A549 (cell line): ENCODE measurements at regions not wholly inside any gene's neighbourhood (a gene's known extent, or its start where the extent isn't known, plus 50 kb on each side); places are given as distances from the start of the nearest gene placed in this dataset.

Experiments
- CEBPB ChIP-seq, 2 experiments: fragments of >200 bp in 1 of 2; sonication (Bioruptor Twin) in 1 of 2; formaldehyde crosslinking in 1 of 2; IDR thresholded peaks; 2 replicates each; pipeline ENCODE4 v1.6.1; 2012 to 2016
- CTCF ChIP-seq: fragments of >200 bp; sonication (Bioruptor Twin); formaldehyde crosslinking; IDR thresholded peaks from 3 replicates; pipeline ENCODE4 v1.5.1; 2016
- FOSL2 ChIP-seq, 2 experiments: fragments of 450-650 bp in 1 of 2; fragments of >200 bp in 1 of 2; sonication (Bioruptor Twin) in 1 of 2; formaldehyde crosslinking; IDR thresholded peaks; 2 replicates each; pipeline versions ENCODE4 v1.5.0 to v1.6.1; 2016 to 2020; ENCODE audit warnings: mild to moderate bottlenecking in 1 of 2, moderate library complexity in 1 of 2
- KDM1A ChIP-seq: fragments of 200-600 bp; sonication (generic); IDR thresholded peaks from 2 replicates; pipeline ENCODE4 v1.6.1; 2016; ENCODE audit warnings: low read depth, mild to moderate bottlenecking
- MAX ChIP-seq: IDR thresholded peaks from 2 replicates; pipeline ENCODE4 v1.6.1; 2012
- POLR2AphosphoS2 ChIP-seq: conservative IDR thresholded peaks from 2 replicates; pipeline ENCODE4 v1.6.1; 2012; ENCODE audit warnings: low read length, improper control_type of control experiment, inconsistent platforms
- SMC3 ChIP-seq: fragments of >200 bp; sonication (Bioruptor Twin); formaldehyde crosslinking; IDR thresholded peaks from 3 replicates; pipeline ENCODE4 v1.6.1; 2018; ENCODE audit warnings: inconsistent platforms
- SREBF2 ChIP-seq: fragments of 450-650 bp; IDR thresholded peaks from 2 replicates; pipeline ENCODE4 v1.6.1; 2014; ENCODE audit warnings: mild to moderate bottlenecking, moderate library complexity
- TF ChIP-seq, protein P1 (sequence below): IDR thresholded peaks from 2 replicates; pipeline ENCODE4 v1.6.1; 2012; ENCODE audit warnings: low read depth, borderline replicate concordance
- TF ChIP-seq, protein P2 (sequence below): fragments of 250-450 bp; sonication (Bioruptor Pico); IDR thresholded peaks from 2 replicates; pipeline ENCODE4 v1.5.0; 2020; ENCODE audit warnings: low read depth, mild to moderate bottlenecking, moderate library complexity

- TF ChIP-seq MAX: no peak
- TF ChIP-seq CTCF: no peak
- TF ChIP-seq SMC3: no peak
- no peak for TF ChIP-seq KDM1A
- TF ChIP-seq, protein P1, sequence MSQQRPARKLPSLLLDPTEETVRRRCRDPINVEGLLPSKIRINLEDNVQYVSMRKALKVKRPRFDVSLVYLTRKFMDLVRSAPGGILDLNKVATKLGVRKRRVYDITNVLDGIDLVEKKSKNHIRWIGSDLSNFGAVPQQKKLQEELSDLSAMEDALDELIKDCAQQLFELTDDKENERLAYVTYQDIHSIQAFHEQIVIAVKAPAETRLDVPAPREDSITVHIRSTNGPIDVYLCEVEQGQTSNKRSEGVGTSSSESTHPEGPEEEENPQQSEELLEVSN: no peak
- TF ChIP-seq, protein P2, sequence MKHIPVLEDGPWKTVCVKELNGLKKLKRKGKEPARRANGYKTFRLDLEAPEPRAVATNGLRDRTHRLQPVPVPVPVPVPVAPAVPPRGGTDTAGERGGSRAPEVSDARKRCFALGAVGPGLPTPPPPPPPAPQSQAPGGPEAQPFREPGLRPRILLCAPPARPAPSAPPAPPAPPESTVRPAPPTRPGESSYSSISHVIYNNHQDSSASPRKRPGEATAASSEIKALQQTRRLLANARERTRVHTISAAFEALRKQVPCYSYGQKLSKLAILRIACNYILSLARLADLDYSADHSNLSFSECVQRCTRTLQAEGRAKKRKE (CRISPR knock-in tag): no peak
- no peak for TF ChIP-seq CEBPB (IDR thresholded peaks at IDR 0.05)
- no peak for TF ChIP-seq FOSL2 (IDR thresholded peaks at IDR 0.05)
- TF ChIP-seq FOSL2 (CRISPR knock-in tag; IDR thresholded peaks at IDR 0.05): no peak
- no peak for TF ChIP-seq SREBF2
- TF ChIP-seq POLR2AphosphoS2: no peak
Measured at GRCh38 chr16:72615856-72616255, 432.1 kb downstream of the ZFHX3 start.
